Muscle of leg (tissue), 3 donors: ENCODE measurements at regions not wholly inside any gene's neighbourhood (a gene's known extent, or its start where the extent isn't known, plus 50 kb on each side); places are given as distances from the start of the nearest gene placed in this dataset.

Experiments
- DNase-seq: peaks from one replicate; pipeline ENCODE4 v3.0.0; 2013
- H3K27ac ChIP-seq: one replicate; pipeline ENCODE4 v1.5.1; 2013; ENCODE audit warnings: mild to moderate bottlenecking, low read length, control low read depth
- H3K27me3 ChIP-seq: one replicate; pipeline ENCODE4 v1.6.1; 2013; ENCODE audit warnings: low read length; ENCODE audit not compliant: control insufficient read depth, insufficient read depth
- H3K36me3 ChIP-seq: one replicate; pipeline ENCODE4 v1.6.1; 2013; ENCODE audit warnings: low read length; ENCODE audit not compliant: control insufficient read depth, insufficient read depth
- H3K4me1 ChIP-seq: one replicate; pipeline ENCODE4 v1.6.1; 2013; ENCODE audit warnings: low read length; ENCODE audit not compliant: control insufficient read depth, insufficient read depth
- H3K4me3 ChIP-seq: one replicate; pipeline ENCODE4 v1.5.1; 2013; ENCODE audit warnings: low read length, control low read depth
- H3K9me3 ChIP-seq: replicated peaks from 2 replicates; pipeline ENCODE4 v1.6.1; 2013; ENCODE audit warnings: low read depth, low read length; ENCODE audit not compliant: control insufficient read depth
- WGBS: methylation state at CpG from one replicate; pipeline ENCODE4 v1.1.5; 2013; ENCODE audit warnings: missing lambda C conversion rate; ENCODE audit not compliant: insufficient coverage; 5-methylcytosine and 5-hydroxymethylcytosine counted together

DNA sequence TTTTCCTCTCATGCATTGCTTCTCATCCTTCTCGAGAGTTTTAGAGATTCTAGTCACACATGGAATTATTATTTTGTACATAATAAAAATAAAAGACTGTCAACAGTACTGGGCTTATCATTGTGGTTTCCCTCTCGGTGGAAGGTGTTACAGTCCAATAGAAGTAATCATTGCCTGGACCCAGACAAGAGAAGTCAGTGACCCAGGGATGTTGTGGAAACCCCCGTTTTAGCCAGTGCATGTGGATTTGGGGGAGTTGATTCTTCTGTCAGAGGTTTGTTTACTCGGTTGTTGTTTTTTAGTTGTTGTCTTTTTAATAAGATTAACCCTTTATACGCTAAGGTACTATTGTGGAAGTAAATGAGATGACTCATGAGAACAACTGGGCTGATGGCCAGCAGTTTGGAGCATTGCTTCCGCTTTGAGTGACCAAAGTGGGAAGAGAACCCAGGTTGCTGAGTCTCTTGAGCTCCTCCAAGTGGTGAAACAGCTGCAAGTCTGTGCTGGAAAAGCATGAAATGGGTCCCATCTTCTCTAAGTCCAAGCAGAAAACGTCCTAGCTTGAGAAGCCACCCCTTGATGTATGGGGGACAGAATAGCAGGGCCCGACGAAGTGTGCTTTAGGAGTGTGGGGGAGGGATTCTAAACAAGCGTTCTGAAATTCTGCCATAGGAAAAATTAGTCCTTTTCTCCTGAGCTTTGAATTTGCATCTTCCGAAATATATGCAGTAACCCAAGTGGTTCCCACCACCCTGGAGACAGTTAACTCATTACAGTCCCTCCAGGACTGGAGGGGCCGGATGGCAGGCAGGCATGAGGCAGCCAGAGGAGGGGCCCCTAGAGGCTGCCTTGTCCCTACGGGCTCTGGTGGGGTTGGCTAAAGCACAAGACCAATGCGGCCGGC, 61.8 kb upstream of the GPR45 start:
- no peaks in the 10 kb centered on the region for H3K4me1 ChIP-seq
- peaks cover 6% of the 10 kb centered on the region for H3K27me3 ChIP-seq
- H3K4me3 ChIP-seq = no peak overlapping the region
- WGBS = 58% methylated on average over 7 of the region's 15 CpGs
- H3K27ac ChIP-seq = no peak overlapping the region
- no peaks in the 10 kb centered on the region for H3K9me3 ChIP-seq
- H3K36me3 ChIP-seq = no peaks in the 10 kb centered on the region
- DNase-seq = peak; percentile 51

DNA sequence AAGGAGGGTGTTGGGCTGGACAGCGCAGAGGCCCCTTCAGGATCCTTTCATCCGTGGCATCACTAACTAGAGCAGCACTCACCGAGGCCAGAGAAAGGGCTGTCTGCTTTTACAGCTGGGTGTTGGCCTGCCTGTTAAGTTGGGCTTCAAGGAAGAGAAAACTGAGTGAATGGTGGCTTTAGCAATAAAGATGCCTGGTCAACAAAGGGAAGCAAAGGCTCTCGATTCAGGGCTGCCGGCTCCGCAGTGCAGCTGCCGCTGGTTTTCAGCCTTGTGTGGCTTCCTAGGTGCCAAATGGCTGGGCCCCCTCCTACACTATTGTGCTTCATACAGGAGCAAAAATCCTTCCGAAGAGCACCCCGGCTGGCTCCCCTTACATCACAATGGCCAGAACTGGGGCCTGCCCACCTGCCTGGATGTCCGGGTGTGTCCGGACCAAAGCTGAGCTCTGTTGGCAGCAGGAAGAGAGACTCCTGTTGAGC, 61.0 kb upstream of the GPR45 start:
- no peak overlapping the region for H3K27ac ChIP-seq
- H3K4me1 ChIP-seq = no peaks in the 10 kb centered on the region
- WGBS = 45% methylated on average over 9 of the region's 11 CpGs
- no peaks in the 10 kb centered on the region for H3K9me3 ChIP-seq
- H3K27me3 ChIP-seq = peaks cover 8% of the 10 kb centered on the region
- DNase-seq = no peak
- H3K4me3 ChIP-seq = no peak overlapping the region
- no peaks in the 10 kb centered on the region for H3K36me3 ChIP-seq

DNA sequence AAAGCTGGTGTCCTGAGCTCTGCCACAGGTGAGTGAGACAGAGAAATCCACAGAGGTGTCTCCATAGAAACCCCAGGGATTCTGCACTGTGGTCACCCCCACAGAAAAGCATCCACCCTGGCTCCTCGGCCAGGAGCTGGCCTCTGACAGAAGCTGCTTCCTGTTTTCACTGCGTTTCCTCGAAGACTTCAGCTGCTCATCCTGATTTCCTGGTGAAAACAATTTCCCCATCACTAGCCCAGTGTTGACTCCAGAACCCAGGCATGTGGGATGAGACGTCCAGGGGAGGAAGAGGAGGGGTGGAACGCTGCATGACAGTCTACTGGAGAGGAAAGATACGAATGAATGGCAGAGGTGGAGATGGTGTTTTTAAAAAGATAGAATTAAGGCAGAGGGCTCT, 60.3 kb upstream of the GPR45 start:
- 38% methylated on average over 3 of the region's 6 CpGs for WGBS
- H3K36me3 ChIP-seq = no peaks in the 10 kb centered on the region
- H3K27me3 ChIP-seq = peaks cover 8% of the 10 kb centered on the region
- H3K4me3 ChIP-seq = no peak overlapping the region
- H3K9me3 ChIP-seq = no peaks in the 10 kb centered on the region
- H3K27ac ChIP-seq = no peak overlapping the region
- no peak for DNase-seq
- no peaks in the 10 kb centered on the region for H3K4me1 ChIP-seq

DNA sequence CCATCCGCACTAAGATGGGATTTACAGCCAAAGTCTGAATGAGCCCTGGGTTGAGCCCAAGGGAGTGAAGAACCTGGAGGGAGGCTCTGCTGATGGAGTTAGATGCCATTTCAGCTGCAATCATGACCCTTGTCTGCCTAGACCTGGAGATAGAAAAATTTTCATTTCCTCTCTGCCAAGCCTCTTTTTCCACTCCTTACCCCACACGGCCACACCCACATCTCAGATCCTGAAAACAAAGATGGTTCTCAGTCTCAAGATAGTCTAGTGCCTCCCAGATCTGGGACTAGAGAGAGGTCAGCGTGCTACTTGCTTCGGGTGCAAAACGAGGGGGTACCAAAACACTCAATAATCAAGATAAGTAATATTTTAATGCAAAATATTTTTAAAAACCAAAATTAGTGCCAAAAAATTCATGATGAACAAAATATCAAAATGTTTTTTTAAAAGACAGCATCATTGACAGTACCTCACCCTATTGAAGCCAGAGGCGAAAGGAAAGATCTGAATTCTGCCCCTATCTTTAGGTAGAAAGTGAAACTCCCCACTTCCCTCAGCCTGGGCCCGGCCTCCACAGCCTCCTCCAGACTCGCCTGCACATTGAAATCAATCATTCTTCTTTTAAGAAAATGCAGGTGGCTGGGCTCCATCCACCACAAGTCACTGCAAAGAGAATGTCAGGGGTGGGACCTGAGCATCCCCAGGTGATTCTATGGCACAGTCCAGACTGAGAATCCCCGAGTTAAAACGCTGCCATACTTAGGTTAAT, 57.8 kb upstream of the GPR45 start:
- WGBS = 75% methylated on average over 4 of the region's 10 CpGs
- Histone ChIP-seq H3K4me1 (no peaks in the 10 kb centered on the region), H3K36me3 (no peaks in the 10 kb centered on the region), H3K4me3 (no peak overlapping the region), H3K27ac (no peak overlapping the region), H3K27me3 (peaks cover 2% of the 10 kb centered on the region), H3K9me3 (no peaks in the 10 kb centered on the region)
- no peak for DNase-seq

DNA sequence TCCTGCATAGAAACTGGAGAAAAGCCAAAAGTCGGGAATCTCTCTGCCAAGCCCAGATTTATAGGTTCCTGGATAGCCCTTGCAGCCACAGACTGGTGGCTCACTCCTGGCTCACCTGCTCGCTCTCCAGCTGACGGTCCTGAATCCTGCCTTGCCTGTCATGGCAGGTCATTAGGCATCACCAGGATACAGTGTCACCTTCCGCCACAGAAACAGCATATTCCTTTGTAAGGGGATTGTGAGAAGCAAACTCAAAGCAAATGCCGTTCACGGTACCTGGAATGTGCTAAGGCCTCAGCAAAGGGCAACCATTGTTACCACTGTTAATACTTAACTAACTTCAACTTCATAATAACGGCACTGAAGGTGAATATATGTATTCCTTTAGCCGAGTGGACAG, 57.1 kb upstream of the GPR45 start:
- Histone ChIP-seq H3K4me3 (no peak overlapping the region), H3K27me3 (peaks cover 2% of the 10 kb centered on the region), H3K36me3 (no peaks in the 10 kb centered on the region), H3K27ac (no peak overlapping the region), H3K4me1 (no peaks in the 10 kb centered on the region), H3K9me3 (no peaks in the 10 kb centered on the region)
- DNase-seq = no peak
- WGBS = 40% methylated on average over 4 of the region's 8 CpGs

DNA sequence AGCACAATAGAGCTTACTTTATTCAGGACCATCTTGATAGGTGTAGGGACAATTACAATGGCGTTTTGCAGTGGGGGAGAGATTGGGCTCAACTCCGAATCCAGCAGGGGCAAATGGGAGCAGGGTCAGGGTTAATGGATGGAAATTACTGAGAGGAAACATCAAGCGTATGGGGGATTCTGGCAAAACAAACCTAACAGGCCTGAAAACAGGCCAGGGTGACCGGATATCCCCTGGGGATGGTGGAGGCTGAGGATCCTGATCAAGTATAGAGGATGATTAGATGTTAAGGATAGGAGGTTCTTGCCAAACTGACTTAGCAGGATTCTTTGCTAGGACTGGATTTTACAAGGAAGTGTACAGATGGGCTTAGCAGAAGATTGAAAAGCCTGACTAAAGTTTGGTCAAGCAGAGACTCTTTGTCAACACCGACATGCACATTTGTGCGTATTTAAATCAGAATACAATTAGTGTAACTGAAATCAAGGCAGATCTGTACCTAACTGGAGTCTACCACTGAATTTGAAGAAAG, 54.5 kb upstream of the GPR45 start:
- Histone ChIP-seq H3K9me3 (no peaks in the 10 kb centered on the region), H3K4me3 (no peak overlapping the region), H3K27me3 (peaks cover 2% of the 10 kb centered on the region), H3K4me1 (no peaks in the 10 kb centered on the region), H3K27ac (no peak overlapping the region), H3K36me3 (no peaks in the 10 kb centered on the region)
- no peak for DNase-seq
- 50% methylated on average over 5 of the region's 6 CpGs for WGBS

DNA sequence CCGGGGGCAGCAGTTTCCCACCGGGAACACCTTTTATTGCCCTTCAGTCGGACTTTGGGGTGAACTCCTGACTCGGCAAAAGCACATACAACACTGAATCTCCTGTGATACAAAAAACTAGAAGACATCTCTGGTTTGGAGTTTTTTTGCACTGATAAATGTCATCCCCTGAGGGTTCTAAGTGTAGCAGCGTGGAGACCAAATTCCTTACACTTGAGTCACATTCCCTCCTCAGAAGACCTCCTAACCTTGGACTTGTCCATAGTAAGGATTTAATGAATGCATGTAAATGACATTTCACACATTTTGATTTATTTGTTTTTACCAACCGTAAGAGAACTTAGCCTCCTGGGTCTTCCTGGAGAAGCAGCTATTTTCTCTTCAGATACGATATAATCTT, 54.0 kb upstream of the GPR45 start:
- no peaks in the 10 kb centered on the region for H3K36me3 ChIP-seq
- no peaks in the 10 kb centered on the region for H3K4me1 ChIP-seq
- DNase-seq = no peak
- peaks cover 2% of the 10 kb centered on the region for H3K27me3 ChIP-seq
- no peaks in the 10 kb centered on the region for H3K9me3 ChIP-seq
- H3K4me3 ChIP-seq = no peak overlapping the region
- 67% methylated on average over 1 of the region's 7 CpGs for WGBS
- no peak overlapping the region for H3K27ac ChIP-seq

DNA sequence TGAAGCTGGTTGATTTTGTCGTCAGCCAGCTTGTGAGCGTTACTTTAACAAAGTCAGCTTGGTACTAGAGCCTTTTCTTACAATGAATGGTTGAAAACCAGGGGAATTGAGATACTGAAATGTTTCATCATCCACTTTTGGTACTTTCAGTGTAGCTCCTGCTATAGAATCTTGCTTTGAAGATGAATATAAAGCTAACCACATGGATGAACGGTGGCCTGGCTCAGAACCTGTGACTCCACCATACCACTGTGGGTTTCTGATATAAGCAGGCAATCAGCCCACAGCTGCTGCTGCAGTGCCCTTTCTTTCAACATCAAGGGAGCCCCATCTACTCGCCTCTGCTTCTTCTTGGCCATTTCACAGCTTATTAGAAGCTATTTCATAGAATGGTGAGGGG, 53.2 kb upstream of the GPR45 start:
- Histone ChIP-seq H3K9me3 (no peaks in the 10 kb centered on the region), H3K27me3 (peaks cover 2% of the 10 kb centered on the region), H3K4me3 (no peak overlapping the region), H3K27ac (no peak overlapping the region), H3K36me3 (no peaks in the 10 kb centered on the region), H3K4me1 (no peaks in the 10 kb centered on the region)
- no peak for DNase-seq
- no CpG with 5 or more reads among the region's 4 CpGs for WGBS
